ENCODE measurements at regions not wholly inside any gene's neighbourhood (a gene's known extent, or its start where the extent isn't known, plus 50 kb on each side); places are given as distances from the start of the nearest gene placed in this dataset.
"Not testable (repeated sequence)": the region's sequence is repeated elsewhere in the genome, so short reads cannot be mapped to it uniquely, and the experiment has no call there.

DNA sequence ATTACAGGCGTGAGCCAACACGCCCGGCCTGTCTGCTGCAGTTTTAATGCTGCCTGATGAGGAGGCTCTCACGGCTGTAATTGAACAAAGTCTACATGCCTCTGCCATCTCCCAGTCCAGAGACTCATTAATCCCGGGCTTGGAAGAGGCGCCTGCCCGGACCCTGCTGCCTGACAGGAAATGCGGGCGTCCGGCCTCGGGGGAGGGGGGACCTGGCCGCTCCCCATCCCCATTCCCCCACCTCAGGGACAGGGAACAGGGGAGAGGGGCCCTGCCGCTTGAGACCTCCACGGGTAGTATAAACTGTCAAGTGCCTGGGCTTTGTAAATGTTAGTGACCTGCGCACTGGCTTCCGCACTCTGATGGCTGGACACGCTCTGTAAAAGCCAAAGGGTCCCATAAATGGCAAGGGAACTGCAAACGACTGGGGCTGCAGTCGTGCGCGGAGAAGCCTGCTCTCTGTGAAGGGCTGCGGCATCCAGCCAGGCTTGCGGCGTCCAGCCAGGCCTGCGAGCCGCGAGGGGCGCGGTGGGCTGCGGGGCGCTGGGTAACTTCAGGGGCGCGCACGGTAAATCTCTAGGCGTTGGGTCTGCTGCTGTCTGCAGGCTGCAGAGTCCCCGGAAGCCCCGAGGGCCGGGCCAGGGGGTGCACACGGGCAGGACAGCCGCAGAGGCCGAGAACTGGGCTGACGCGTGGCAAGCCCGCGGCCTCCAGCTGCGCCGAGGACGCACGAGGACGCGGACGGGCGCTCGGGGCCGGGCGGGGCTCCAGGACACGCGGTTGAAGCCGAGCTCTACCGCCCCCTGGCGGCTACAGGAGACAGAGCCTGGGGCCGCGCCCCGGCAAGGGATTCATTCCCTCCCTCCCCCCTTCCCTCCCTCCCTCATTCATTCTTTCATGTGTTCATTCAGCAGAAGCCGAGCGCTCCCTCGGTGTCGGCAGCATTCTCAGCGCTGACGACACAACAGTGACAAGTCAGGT is 78.4 kb downstream of the KCNJ18 start:
- TF ChIP-seq, protein P1, sequence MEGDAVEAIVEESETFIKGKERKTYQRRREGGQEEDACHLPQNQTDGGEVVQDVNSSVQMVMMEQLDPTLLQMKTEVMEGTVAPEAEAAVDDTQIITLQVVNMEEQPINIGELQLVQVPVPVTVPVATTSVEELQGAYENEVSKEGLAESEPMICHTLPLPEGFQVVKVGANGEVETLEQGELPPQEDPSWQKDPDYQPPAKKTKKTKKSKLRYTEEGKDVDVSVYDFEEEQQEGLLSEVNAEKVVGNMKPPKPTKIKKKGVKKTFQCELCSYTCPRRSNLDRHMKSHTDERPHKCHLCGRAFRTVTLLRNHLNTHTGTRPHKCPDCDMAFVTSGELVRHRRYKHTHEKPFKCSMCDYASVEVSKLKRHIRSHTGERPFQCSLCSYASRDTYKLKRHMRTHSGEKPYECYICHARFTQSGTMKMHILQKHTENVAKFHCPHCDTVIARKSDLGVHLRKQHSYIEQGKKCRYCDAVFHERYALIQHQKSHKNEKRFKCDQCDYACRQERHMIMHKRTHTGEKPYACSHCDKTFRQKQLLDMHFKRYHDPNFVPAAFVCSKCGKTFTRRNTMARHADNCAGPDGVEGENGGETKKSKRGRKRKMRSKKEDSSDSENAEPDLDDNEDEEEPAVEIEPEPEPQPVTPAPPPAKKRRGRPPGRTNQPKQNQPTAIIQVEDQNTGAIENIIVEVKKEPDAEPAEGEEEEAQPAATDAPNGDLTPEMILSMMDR (IDR thresholded peaks at IDR 0.05): not testable (repeated sequence)
- TF ChIP-seq, protein P2, sequence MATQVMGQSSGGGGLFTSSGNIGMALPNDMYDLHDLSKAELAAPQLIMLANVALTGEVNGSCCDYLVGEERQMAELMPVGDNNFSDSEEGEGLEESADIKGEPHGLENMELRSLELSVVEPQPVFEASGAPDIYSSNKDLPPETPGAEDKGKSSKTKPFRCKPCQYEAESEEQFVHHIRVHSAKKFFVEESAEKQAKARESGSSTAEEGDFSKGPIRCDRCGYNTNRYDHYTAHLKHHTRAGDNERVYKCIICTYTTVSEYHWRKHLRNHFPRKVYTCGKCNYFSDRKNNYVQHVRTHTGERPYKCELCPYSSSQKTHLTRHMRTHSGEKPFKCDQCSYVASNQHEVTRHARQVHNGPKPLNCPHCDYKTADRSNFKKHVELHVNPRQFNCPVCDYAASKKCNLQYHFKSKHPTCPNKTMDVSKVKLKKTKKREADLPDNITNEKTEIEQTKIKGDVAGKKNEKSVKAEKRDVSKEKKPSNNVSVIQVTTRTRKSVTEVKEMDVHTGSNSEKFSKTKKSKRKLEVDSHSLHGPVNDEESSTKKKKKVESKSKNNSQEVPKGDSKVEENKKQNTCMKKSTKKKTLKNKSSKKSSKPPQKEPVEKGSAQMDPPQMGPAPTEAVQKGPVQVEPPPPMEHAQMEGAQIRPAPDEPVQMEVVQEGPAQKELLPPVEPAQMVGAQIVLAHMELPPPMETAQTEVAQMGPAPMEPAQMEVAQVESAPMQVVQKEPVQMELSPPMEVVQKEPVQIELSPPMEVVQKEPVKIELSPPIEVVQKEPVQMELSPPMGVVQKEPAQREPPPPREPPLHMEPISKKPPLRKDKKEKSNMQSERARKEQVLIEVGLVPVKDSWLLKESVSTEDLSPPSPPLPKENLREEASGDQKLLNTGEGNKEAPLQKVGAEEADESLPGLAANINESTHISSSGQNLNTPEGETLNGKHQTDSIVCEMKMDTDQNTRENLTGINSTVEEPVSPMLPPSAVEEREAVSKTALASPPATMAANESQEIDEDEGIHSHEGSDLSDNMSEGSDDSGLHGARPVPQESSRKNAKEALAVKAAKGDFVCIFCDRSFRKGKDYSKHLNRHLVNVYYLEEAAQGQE (IDR thresholded peaks at IDR 0.05; ENCODE audit: insufficient read depth in 1 of 2, low read depth in 2 of 2, low read length in 1 of 2): not testable (repeated sequence)
- not testable (repeated sequence) for TF ChIP-seq POLR2AphosphoS5 (IDR thresholded peaks at IDR 0.05; ENCODE audit: low read depth, low read length); SIN3A (IDR thresholded peaks at IDR 0.05; ENCODE audit: borderline replicate concordance, insufficient read depth, low read depth, low read length)

Measured in Panc1 (cell line).